GM12873 (cell line): ENCODE measurements at regions not wholly inside any gene's neighbourhood (a gene's known extent, or its start where the extent isn't known, plus 50 kb on each side); places are given as distances from the start of the nearest gene placed in this dataset.

Experiments
- TF ChIP-seq, protein P1 (sequence below): IDR thresholded peaks from 2 replicates; pipeline ENCODE4 v1.5.1; 2012; ENCODE audit warnings: low read depth, mild to moderate bottlenecking, moderate library complexity, low read length, control low read depth; ENCODE audit not compliant: insufficient read depth; ENCODE audit errors: missing control alignments

DNA sequence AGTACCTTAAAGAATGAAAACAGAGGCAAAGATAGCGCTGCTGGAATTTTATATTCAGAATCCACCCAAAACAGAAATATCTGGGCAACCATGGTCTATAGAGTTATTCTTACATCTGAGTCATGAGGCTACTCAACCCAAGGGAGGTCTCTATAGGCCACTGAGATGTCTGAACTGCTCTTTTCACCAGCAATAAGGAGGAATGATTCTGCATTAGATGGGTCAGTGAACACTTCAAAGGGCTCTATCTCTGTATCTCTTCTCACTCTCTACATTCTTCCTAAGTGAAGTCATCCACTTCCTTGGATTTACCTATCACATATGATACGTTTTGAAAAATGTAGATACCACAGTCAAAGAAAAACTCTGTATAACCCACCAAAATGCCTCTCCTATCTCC is 90.2 kb upstream of the NGF start:
- TF ChIP-seq, protein P1, sequence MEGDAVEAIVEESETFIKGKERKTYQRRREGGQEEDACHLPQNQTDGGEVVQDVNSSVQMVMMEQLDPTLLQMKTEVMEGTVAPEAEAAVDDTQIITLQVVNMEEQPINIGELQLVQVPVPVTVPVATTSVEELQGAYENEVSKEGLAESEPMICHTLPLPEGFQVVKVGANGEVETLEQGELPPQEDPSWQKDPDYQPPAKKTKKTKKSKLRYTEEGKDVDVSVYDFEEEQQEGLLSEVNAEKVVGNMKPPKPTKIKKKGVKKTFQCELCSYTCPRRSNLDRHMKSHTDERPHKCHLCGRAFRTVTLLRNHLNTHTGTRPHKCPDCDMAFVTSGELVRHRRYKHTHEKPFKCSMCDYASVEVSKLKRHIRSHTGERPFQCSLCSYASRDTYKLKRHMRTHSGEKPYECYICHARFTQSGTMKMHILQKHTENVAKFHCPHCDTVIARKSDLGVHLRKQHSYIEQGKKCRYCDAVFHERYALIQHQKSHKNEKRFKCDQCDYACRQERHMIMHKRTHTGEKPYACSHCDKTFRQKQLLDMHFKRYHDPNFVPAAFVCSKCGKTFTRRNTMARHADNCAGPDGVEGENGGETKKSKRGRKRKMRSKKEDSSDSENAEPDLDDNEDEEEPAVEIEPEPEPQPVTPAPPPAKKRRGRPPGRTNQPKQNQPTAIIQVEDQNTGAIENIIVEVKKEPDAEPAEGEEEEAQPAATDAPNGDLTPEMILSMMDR, result no peak

DNA sequence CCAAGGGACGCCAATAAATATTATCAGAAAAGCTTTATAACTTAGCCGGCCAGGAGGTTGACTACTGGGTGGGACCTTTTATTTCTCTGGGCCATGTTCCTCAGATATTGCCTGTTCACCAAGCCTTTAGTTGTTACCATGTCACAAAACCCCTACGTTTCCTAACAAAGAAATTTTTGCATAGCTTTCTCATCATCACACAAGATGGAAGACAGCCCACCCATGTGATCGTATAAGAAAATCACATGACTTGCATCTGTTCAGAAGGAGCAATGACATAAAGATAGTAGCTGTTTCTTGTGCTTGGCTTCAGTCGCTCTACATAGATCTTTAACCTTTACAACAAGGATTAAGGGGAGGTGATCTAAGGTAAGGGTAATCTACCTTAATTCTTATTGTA is 88.9 kb upstream of the NGF start:
- TF ChIP-seq, protein P1, result no peak

DNA sequence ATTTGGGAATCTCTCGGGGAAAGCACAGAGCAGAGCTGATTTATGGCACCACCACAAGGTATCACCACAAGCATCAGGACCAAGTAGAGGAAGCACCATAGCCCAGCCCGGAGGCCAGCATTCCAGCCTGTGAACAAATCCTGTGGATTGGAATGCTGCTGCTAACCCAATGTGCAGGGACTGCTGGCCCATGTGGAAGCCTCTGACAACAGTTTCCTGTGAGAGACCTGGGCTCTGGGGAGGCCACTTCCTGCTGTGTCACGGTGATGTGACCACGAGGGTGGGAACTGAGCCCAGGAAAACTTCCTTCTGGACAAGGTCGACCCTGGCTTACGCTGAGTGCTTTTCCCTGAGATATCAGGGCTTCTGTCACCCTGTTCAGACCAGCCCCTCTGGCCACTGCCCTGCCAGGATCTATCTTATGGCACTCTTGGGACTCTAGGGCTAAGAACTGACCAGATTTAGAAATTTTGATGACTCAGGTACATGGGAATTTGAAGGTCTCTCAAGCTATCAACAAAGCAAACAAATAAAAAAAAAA is 88.3 kb upstream of the NGF start:
- TF ChIP-seq, protein P1, result no peak

DNA sequence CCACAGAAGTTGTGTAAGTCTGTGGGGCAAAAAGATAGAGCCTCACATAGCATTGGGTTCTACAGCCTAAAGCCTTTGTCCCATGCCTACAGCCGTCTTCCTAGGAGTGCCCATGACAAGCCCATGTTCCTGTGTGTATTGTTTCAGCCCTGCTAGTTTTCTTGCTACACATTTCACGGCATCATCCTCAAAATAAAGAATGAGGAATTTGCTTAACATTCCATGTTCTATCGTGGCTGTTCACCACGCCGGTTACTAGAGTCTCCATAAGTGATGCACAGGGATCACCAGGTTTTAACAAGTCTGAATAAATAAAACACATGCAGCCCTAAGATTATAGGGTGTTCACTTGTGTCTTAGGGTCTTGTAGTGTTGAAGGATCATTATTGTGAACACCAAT is 87.4 kb upstream of the NGF start:
- TF ChIP-seq, protein P1, result no peak

DNA sequence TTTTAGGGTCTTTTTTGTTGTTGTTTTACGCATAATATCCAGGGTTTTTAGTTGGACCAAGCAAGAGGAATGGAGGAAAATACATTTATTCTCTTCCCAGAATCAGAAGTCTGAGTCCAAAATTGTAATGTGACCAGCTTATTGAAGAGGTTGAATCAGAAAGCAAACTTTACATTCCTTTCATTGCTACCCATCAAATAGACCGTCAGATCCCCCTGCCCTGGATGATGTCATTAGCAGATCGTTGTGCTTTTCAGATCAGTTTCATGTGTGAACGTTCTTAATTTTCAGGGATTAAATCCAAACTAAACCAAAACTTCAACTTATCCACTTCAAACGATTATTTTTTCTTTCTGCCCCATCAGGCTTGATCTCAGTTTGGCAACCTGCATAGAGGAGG is 85.7 kb upstream of the NGF start:
- TF ChIP-seq, protein P1, result no peak

DNA sequence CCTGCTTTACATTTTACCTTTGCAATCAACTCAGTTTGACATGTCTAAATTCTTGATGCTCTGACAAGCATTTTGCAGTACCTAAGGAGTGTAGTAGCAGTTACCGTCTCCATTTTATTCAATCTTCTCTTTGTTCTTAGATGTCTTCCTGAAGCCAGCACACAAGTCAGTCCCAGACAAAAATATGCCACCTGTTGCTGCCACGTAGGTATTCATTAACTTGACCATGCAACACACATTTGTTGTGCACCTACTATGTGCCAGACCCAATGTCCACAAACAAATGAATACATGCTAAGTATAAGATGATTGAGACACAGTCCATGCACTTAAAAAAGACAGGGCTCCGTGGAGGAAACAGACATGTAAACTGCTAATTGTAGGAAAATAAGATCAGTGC is 81.5 kb upstream of the NGF start:
- TF ChIP-seq, protein P1, result no peak

DNA sequence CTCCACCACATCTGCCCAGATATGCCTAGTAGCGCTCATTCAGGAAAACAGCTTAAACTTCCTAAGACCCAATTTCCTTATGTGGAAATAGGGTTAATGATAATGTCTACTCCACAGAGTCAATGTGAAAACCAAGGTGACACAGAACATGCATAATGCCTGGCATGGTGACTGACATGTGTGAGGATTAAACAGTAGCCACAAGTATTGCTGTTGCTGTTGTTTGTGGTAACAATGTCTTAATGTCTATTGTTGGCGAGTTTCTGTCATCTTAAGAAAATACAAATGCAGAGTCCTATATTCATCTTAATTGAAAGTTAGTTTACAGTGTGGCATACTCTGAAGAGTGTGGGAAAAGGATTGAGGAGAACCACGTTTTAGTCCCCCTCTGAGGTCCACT is 75.6 kb upstream of the NGF start:
- TF ChIP-seq, protein P1, result no peak

DNA sequence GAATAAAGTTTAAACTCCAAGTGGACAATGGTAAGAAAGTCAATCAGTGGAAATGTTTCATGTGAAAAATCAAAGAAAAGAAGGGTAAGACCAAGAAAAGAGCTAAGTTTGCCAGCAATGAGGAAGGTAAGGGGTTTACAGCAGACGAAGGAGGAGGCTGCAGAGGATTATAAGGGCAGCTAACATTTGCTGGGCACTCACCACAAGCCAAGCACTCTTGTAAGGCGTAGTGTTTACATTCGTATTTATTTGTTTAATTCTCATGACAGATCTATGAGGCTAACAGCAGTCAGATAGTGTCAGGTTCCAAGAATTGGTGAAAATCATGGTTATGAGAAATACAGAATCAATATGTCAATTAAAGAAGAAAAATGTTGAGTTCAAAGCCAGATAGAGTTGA is 75.2 kb upstream of the NGF start:
- TF ChIP-seq, protein P1, result no peak
